Thyroid gland (tissue), 4 donors: ENCODE measurements at regions not wholly inside any gene's neighbourhood (a gene's known extent, or its start where the extent isn't known, plus 50 kb on each side); places are given as distances from the start of the nearest gene placed in this dataset.

ENCODE experiments used
- DNase-seq, 2 donors: peaks; one replicate each; pipeline ENCODE4 v3.0.0-alpha.2; 2019
- H3K27ac ChIP-seq, 3 donors: fragments of 200-600 bp; sonication (generic); 1 replicate in 2 of 3; 2 replicates in 1 of 3; pipeline ENCODE4 v1.5.1; 2016 to 2019; ENCODE audit warnings: mild to moderate bottlenecking in 1 of 3, moderate library complexity in 1 of 3
- H3K27me3 ChIP-seq: fragments of 200-600 bp; sonication (generic); one replicate; pipeline ENCODE4 v1.5.1; 2019
- H3K36me3 ChIP-seq, 2 donors: fragments of 200-600 bp; sonication (generic); one replicate each; pipeline ENCODE4 v1.5.1; 2016 to 2019
- H3K4me1 ChIP-seq, 2 donors: fragments of 200-600 bp; sonication (generic); one replicate each; pipeline ENCODE4 v1.5.1; 2017 to 2019
- H3K4me3 ChIP-seq, 3 donors: fragments of 200-600 bp; sonication (generic); replicated peaks in 1 of 3; 1 replicate in 2 of 3; 2 replicates in 1 of 3; pipeline ENCODE4 v1.5.1; 2016; ENCODE audit warnings: mild to moderate bottlenecking in 1 of 3
- H3K9me3 ChIP-seq: fragments of 200-600 bp; sonication (generic); one replicate; pipeline ENCODE4 v1.5.1; 2017
- CTCF ChIP-seq, 6 experiments: fragments of 200-600 bp in 3 of 6; fragments of 450-650 bp in 3 of 6; sonication (generic) in 3 of 6; IDR thresholded peaks; one replicate each; pipeline ENCODE4 v1.5.1; 2016 to 2019; ENCODE audit warnings: antibody characterized with exemption in 6 of 6, mild to moderate bottlenecking in 2 of 6, inconsistent platforms in 1 of 6, moderate library complexity in 1 of 6
- POLR2A ChIP-seq, 2 donors: fragments of 450-650 bp; IDR thresholded peaks; one replicate each; pipeline ENCODE4 v1.6.1; 2017; ENCODE audit warnings: antibody characterized with exemption in 2 of 2, mild to moderate bottlenecking in 2 of 2, moderate library complexity in 1 of 2
- WGBS, 2 donors: methylation state at CpG; one replicate each; pipeline ENCODE4 v1.1.5; 2017; 5-methylcytosine and 5-hydroxymethylcytosine counted together
- intact Hi-C: fragments of 100-400 bp; cut with DNase I; formaldehyde crosslinking; loops from one replicate; pipeline ENCODE4 v1.15.1; 2023

GRCh38 chr10:88058750-88059149 lies 195.3 kb downstream of the PTEN start:
- H3K4me1 ChIP-seq = peaks cover 22 to 26% of the 10 kb centered on the region in 2 donors
- no peaks in the 10 kb centered on the region for H3K36me3 ChIP-seq
- 69 to 89% methylated on average over 4 of the region's 4 CpGs for WGBS, 2 donors
- no peak overlapping the region for H3K27ac ChIP-seq
- H3K4me3 ChIP-seq = no peak overlapping the region
- intact Hi-C loops = no loop called here
- H3K9me3 ChIP-seq = no peaks in the 10 kb centered on the region
- TF ChIP-seq CTCF (IDR thresholded peaks at IDR 0.05) (no peak), POLR2A (IDR thresholded peaks at IDR 0.05) (no peak)
- no peaks in the 10 kb centered on the region for H3K27me3 ChIP-seq
- no peak for DNase-seq

GRCh38 chr10:88059190-88059589 lies 195.8 kb downstream of the PTEN start:
- TF ChIP-seq CTCF (IDR thresholded peaks at IDR 0.05) (no peak), POLR2A (IDR thresholded peaks at IDR 0.05) (no peak)
- intact Hi-C loops = no loop called here
- no peaks in the 10 kb centered on the region for H3K36me3 ChIP-seq
- H3K9me3 ChIP-seq = no peaks in the 10 kb centered on the region
- peaks cover 26 to 31% of the 10 kb centered on the region in 2 donors for H3K4me1 ChIP-seq
- 67 to 74% methylated on average over 4 of the region's 4 CpGs for WGBS, 2 donors
- H3K27ac ChIP-seq = no peak overlapping the region
- H3K4me3 ChIP-seq = no peak overlapping the region
- DNase-seq = no peak
- no peaks in the 10 kb centered on the region for H3K27me3 ChIP-seq

GRCh38 chr10:88060762-88061161 lies 197.3 kb downstream of the PTEN start:
- WGBS, 2 donors = 94 to 98% methylated on average over 6 of the region's 6 CpGs

GRCh38 chr10:88062385-88062784 lies 199.0 kb downstream of the PTEN start:
- no peaks in the 10 kb centered on the region for H3K9me3 ChIP-seq
- intact Hi-C loops = no loop called here
- TF ChIP-seq CTCF (IDR thresholded peaks at IDR 0.05) (no peak), POLR2A (IDR thresholded peaks at IDR 0.05) (peak in 1 of 2 donors; percentile 49)
- no peak overlapping the region for H3K4me3 ChIP-seq
- peak; percentile 46 to 52 for DNase-seq
- H3K36me3 ChIP-seq = no peaks in the 10 kb centered on the region
- H3K27me3 ChIP-seq = no peaks in the 10 kb centered on the region
- peak overlapping the region; percentile 65 to 86 (median 83) for H3K27ac ChIP-seq
- WGBS, 2 donors = 21 to 40% methylated on average over 6 of the region's 6 CpGs
- H3K4me1 ChIP-seq = peaks cover 27 to 36% of the 10 kb centered on the region in 2 donors

More at GRCh38 chr10:88060762-88061161, 197.3 kb downstream of the PTEN start:
- Histone ChIP-seq H3K4me1 (peaks cover 32 to 36% of the 10 kb centered on the region in 2 donors), H3K9me3 (no peaks in the 10 kb centered on the region), H3K27me3 (no peaks in the 10 kb centered on the region), H3K36me3 (no peaks in the 10 kb centered on the region), H3K4me3 (no peak overlapping the region), H3K27ac (no peak overlapping the region)
- intact Hi-C loops = no loop called here
- no peak for DNase-seq
- TF ChIP-seq POLR2A (IDR thresholded peaks at IDR 0.05) (no peak), CTCF (IDR thresholded peaks at IDR 0.05) (no peak)

GRCh38 chr10:88062798-88063472 lies 199.5 kb downstream of the PTEN start:
- TF ChIP-seq CTCF (IDR thresholded peaks at IDR 0.05) (no peak), POLR2A (IDR thresholded peaks at IDR 0.05) (no peak)
- no peak for DNase-seq
- H3K27me3 ChIP-seq = no peaks in the 10 kb centered on the region
- H3K27ac ChIP-seq = peak overlapping the region; percentile 65 to 86 (median 83)
- WGBS, 2 donors = 27 to 49% methylated on average over 4 of the region's 4 CpGs
- intact Hi-C loops = no loop called here
- peaks cover 27 to 36% of the 10 kb centered on the region in 2 donors for H3K4me1 ChIP-seq
- H3K36me3 ChIP-seq = no peaks in the 10 kb centered on the region
- no peak overlapping the region for H3K4me3 ChIP-seq
- no peaks in the 10 kb centered on the region for H3K9me3 ChIP-seq
